ENCODE measurements at regions not wholly inside any gene's neighbourhood (a gene's known extent, or its start where the extent isn't known, plus 50 kb on each side); places are given as distances from the start of the nearest gene placed in this dataset.
"Not testable (repeated sequence)": the region's sequence is repeated elsewhere in the genome, so short reads cannot be mapped to it uniquely, and the experiment has no call there.

GRCh38 chr9:66701411-66702377 is 198.8 kb upstream of the ZNF658 start:
- intact Hi-C loops (cut with micrococcal nuclease), result not testable (repeated sequence)

GRCh38 chr9:66711553-66711952 is 189.0 kb upstream of the ZNF658 start:
- H3K4me1 ChIP-seq (ENCODE audit: control insufficient read depth in 2 of 2, insufficient read depth in 2 of 2, low read length in 2 of 2); H3K36me3 Mint-ChIP-seq; H3K4me3 Mint-ChIP-seq; CTCF ChIA-PET; DNase-seq; H3K4me1 Mint-ChIP-seq; H3K9me3 ChIP-seq (ENCODE audit: control insufficient read depth in 2 of 3, low read length in 3 of 3); H3K27ac Mint-ChIP-seq; H3K27ac ChIP-seq (ENCODE audit: low read depth, low read length); POLR2A ChIA-PET; intact Hi-C loops (cut with micrococcal nuclease); H3K27me3 Mint-ChIP-seq; ATAC-seq; H3K9me3 Mint-ChIP-seq; H3K36me3 ChIP-seq (ENCODE audit: control insufficient read depth in 2 of 3, insufficient read depth in 3 of 3, low read length in 3 of 3); H3K4me3 ChIP-seq (ENCODE audit: low read length); H3K27me3 ChIP-seq (ENCODE audit: control insufficient read depth in 2 of 2, insufficient read depth in 2 of 2, low read length in 2 of 2): not testable (repeated sequence)

More at GRCh38 chr9:66701411-66702377, 198.8 kb upstream of the ZNF658 start:
- H3K36me3 Mint-ChIP-seq; H3K4me1 Mint-ChIP-seq; H3K27ac ChIP-seq (ENCODE audit: low read depth, low read length); H3K36me3 ChIP-seq (ENCODE audit: control insufficient read depth in 2 of 3, insufficient read depth in 3 of 3, low read length in 3 of 3); CTCF ChIA-PET; DNase-seq; H3K4me1 ChIP-seq (ENCODE audit: control insufficient read depth in 2 of 2, insufficient read depth in 2 of 2, low read length in 2 of 2); H3K9me3 Mint-ChIP-seq; H3K4me3 Mint-ChIP-seq; H3K27me3 Mint-ChIP-seq; POLR2A ChIA-PET; H3K4me3 ChIP-seq (ENCODE audit: low read length); H3K27me3 ChIP-seq (ENCODE audit: control insufficient read depth in 2 of 2, insufficient read depth in 2 of 2, low read length in 2 of 2); H3K9me3 ChIP-seq (ENCODE audit: control insufficient read depth in 2 of 3, low read length in 3 of 3); H3K27ac Mint-ChIP-seq: not testable (repeated sequence)
- ATAC-seq, result peak; percentile 32

GRCh38 chr9:66712870-66713269 is 187.7 kb upstream of the ZNF658 start:
- H3K4me3 Mint-ChIP-seq; H3K36me3 Mint-ChIP-seq; DNase-seq; H3K27ac ChIP-seq (ENCODE audit: low read depth, low read length); H3K27me3 Mint-ChIP-seq; ATAC-seq; H3K27ac Mint-ChIP-seq; H3K4me1 ChIP-seq (ENCODE audit: control insufficient read depth in 2 of 2, insufficient read depth in 2 of 2, low read length in 2 of 2); H3K4me1 Mint-ChIP-seq; H3K9me3 Mint-ChIP-seq; POLR2A ChIA-PET; H3K9me3 ChIP-seq (ENCODE audit: control insufficient read depth in 2 of 3, low read length in 3 of 3); H3K36me3 ChIP-seq (ENCODE audit: control insufficient read depth in 2 of 3, insufficient read depth in 3 of 3, low read length in 3 of 3); H3K27me3 ChIP-seq (ENCODE audit: control insufficient read depth in 2 of 2, insufficient read depth in 2 of 2, low read length in 2 of 2); CTCF ChIA-PET; H3K4me3 ChIP-seq (ENCODE audit: low read length); intact Hi-C loops (cut with micrococcal nuclease): not testable (repeated sequence)

- H3K27me3 Mint-ChIP-seq; H3K36me3 Mint-ChIP-seq; H3K9me3 Mint-ChIP-seq; H3K9me3 ChIP-seq (ENCODE audit: control insufficient read depth in 2 of 3, low read length in 3 of 3); POLR2A ChIA-PET; H3K27me3 ChIP-seq (ENCODE audit: control insufficient read depth in 2 of 2, insufficient read depth in 2 of 2, low read length in 2 of 2); H3K27ac Mint-ChIP-seq; H3K4me1 Mint-ChIP-seq; H3K36me3 ChIP-seq (ENCODE audit: control insufficient read depth in 2 of 3, insufficient read depth in 3 of 3, low read length in 3 of 3); H3K4me3 Mint-ChIP-seq; DNase-seq; CTCF ChIA-PET; H3K4me3 ChIP-seq (ENCODE audit: low read length); H3K4me1 ChIP-seq (ENCODE audit: control insufficient read depth in 2 of 2, insufficient read depth in 2 of 2, low read length in 2 of 2); intact Hi-C loops (cut with micrococcal nuclease); H3K27ac ChIP-seq (ENCODE audit: low read depth, low read length): not testable (repeated sequence)
- ATAC-seq, result peak; percentile 58
Measured at GRCh38 chr9:66713552-66713951, 187.0 kb upstream of the ZNF658 start.

- H3K27me3 ChIP-seq (ENCODE audit: control insufficient read depth in 2 of 2, insufficient read depth in 2 of 2, low read length in 2 of 2); H3K27ac Mint-ChIP-seq; CTCF ChIA-PET; DNase-seq; H3K27me3 Mint-ChIP-seq; intact Hi-C loops (cut with micrococcal nuclease); H3K9me3 ChIP-seq (ENCODE audit: control insufficient read depth in 2 of 3, low read length in 3 of 3); H3K36me3 ChIP-seq (ENCODE audit: control insufficient read depth in 2 of 3, insufficient read depth in 3 of 3, low read length in 3 of 3); H3K4me1 ChIP-seq (ENCODE audit: control insufficient read depth in 2 of 2, insufficient read depth in 2 of 2, low read length in 2 of 2); H3K4me3 ChIP-seq (ENCODE audit: low read length); ATAC-seq; POLR2A ChIA-PET; H3K9me3 Mint-ChIP-seq; H3K36me3 Mint-ChIP-seq; H3K27ac ChIP-seq (ENCODE audit: low read depth, low read length); H3K4me1 Mint-ChIP-seq; H3K4me3 Mint-ChIP-seq: not testable (repeated sequence)
Measured at GRCh38 chr9:66720845-66721244, 179.7 kb upstream of the ZNF658 start.

GRCh38 chr9:66727540-66727939 is 173.0 kb upstream of the ZNF658 start:
- POLR2A ChIA-PET, ATAC-seq, H3K4me3 Mint-ChIP-seq: not testable (repeated sequence)

GRCh38 chr9:66736686-66737085 is 163.8 kb upstream of the ZNF658 start:
- intact Hi-C loops (cut with micrococcal nuclease); H3K27ac ChIP-seq (ENCODE audit: low read depth, low read length); DNase-seq; ATAC-seq; H3K36me3 ChIP-seq (ENCODE audit: control insufficient read depth in 2 of 3, insufficient read depth in 3 of 3, low read length in 3 of 3); CTCF ChIA-PET; H3K4me3 Mint-ChIP-seq; H3K9me3 Mint-ChIP-seq; H3K27me3 ChIP-seq (ENCODE audit: control insufficient read depth in 2 of 2, insufficient read depth in 2 of 2, low read length in 2 of 2); H3K27me3 Mint-ChIP-seq; POLR2A ChIA-PET; H3K4me1 Mint-ChIP-seq; H3K36me3 Mint-ChIP-seq; H3K4me1 ChIP-seq (ENCODE audit: control insufficient read depth in 2 of 2, insufficient read depth in 2 of 2, low read length in 2 of 2); H3K4me3 ChIP-seq (ENCODE audit: low read length); H3K27ac Mint-ChIP-seq; H3K9me3 ChIP-seq (ENCODE audit: control insufficient read depth in 2 of 3, low read length in 3 of 3): not testable (repeated sequence)

More at GRCh38 chr9:66727540-66727939, 173.0 kb upstream of the ZNF658 start:
- H3K27me3 Mint-ChIP-seq; H3K36me3 ChIP-seq (ENCODE audit: control insufficient read depth in 2 of 3, insufficient read depth in 3 of 3, low read length in 3 of 3); H3K9me3 ChIP-seq (ENCODE audit: control insufficient read depth in 2 of 3, low read length in 3 of 3); H3K36me3 Mint-ChIP-seq; H3K27me3 ChIP-seq (ENCODE audit: control insufficient read depth in 2 of 2, insufficient read depth in 2 of 2, low read length in 2 of 2); H3K27ac ChIP-seq (ENCODE audit: low read depth, low read length); intact Hi-C loops (cut with micrococcal nuclease); H3K4me1 Mint-ChIP-seq; DNase-seq; H3K9me3 Mint-ChIP-seq; CTCF ChIA-PET; H3K27ac Mint-ChIP-seq; H3K4me3 ChIP-seq (ENCODE audit: low read length); H3K4me1 ChIP-seq (ENCODE audit: control insufficient read depth in 2 of 2, insufficient read depth in 2 of 2, low read length in 2 of 2): not testable (repeated sequence)

Measured in naive thymus-derived CD4-positive, alpha-beta T cell (primary cell).